ENCODE measurements at regions not wholly inside any gene's neighbourhood (a gene's known extent, or its start where the extent isn't known, plus 50 kb on each side); places are given as distances from the start of the nearest gene placed in this dataset.

GRCh38 chr15:58294681-58295254 lies 137.0 kb upstream of the LIPC start:
- TF ChIP-seq EZH2 (IDR thresholded peaks at IDR 0.05; ENCODE audit: borderline replicate concordance, low read length) (no peak), CTCF (conservative IDR thresholded peaks at IDR 0.05 in 1 of 2, IDR thresholded peaks at IDR 0.05 in 1 of 2; ENCODE audit: extremely low read depth in 1 of 2, insufficient read depth in 1 of 2, low read depth in 1 of 2, low read length in 2 of 2) (no peak)

All from mammary epithelial cell (primary cell).